ENCODE measurements at regions not wholly inside any gene's neighbourhood (a gene's known extent, or its start where the extent isn't known, plus 50 kb on each side); places are given as distances from the start of the nearest gene placed in this dataset.
A peak's percentile ranks its signal among the peaks of the same experiment; 100 is the strongest.

GRCh38 chr9:110114859-110115201 is 93.1 kb downstream of the C9orf152 start:
- H3K9me2 ChIP-seq (replicated peaks; ENCODE audit: insufficient read depth), result no peaks in the 10 kb centered on the region
- 45% methylated on average over 7 of the region's 7 CpGs for WGBS (ENCODE audit: low lambda C conversion rate, missing lambda C conversion rate)
- peak overlapping the region; percentile 43 for H3K4me2 ChIP-seq
- H2AFZ ChIP-seq, result no peak overlapping the region
- no peak overlapping the region for H3K4me3 ChIP-seq
- H3K27ac ChIP-seq, result peak overlapping the region; percentile 70
- no peaks in the 10 kb centered on the region for H4K20me1 ChIP-seq (ENCODE audit: insufficient read depth, poor library complexity, severe bottlenecking)
- TF ChIP-seq EZH2 (IDR thresholded peaks at IDR 0.05; ENCODE audit: borderline replicate concordance) (no peak), EZH2phosphoT487 (IDR thresholded peaks at IDR 0.05; ENCODE audit: low read depth, severe bottlenecking, unreplicated experiment) (no peak), CTCF (IDR thresholded peaks at IDR 0.05; ENCODE audit: poor library complexity) (no peak)
- no peaks in the 10 kb centered on the region for H3K36me3 ChIP-seq (replicated peaks; ENCODE audit: insufficient read depth, low read depth)
- no peaks in the 10 kb centered on the region for H3K27me3 ChIP-seq
- peaks cover 15% of the 10 kb centered on the region for H3K4me1 ChIP-seq (ENCODE audit: insufficient read depth)
- no peak for DNase-seq (ENCODE audit: low spot score)
- no peaks in the 10 kb centered on the region for H3K79me2 ChIP-seq
- H3K9me3 ChIP-seq (ENCODE audit: low read depth), result no peaks in the 10 kb centered on the region

- H3K4me3 ChIP-seq, result no peak overlapping the region
- H3K79me2 ChIP-seq, result no peaks in the 10 kb centered on the region
- no peak overlapping the region for H2AFZ ChIP-seq
- H3K4me2 ChIP-seq, result peak overlapping the region; percentile 43
- H3K4me1 ChIP-seq (ENCODE audit: insufficient read depth), result peaks cover 15% of the 10 kb centered on the region
- H3K27me3 ChIP-seq, result no peaks in the 10 kb centered on the region
- no peaks in the 10 kb centered on the region for H3K9me3 ChIP-seq (ENCODE audit: low read depth)
- 81% methylated on average over 7 of the region's 7 CpGs for WGBS (ENCODE audit: low lambda C conversion rate, missing lambda C conversion rate)
- no peak for TF ChIP-seq EZH2 (IDR thresholded peaks at IDR 0.05; ENCODE audit: borderline replicate concordance)
- TF ChIP-seq EZH2phosphoT487 (IDR thresholded peaks at IDR 0.05; ENCODE audit: low read depth, severe bottlenecking, unreplicated experiment), result no peak
- no peak for TF ChIP-seq CTCF (IDR thresholded peaks at IDR 0.05; ENCODE audit: poor library complexity)
- H3K36me3 ChIP-seq (replicated peaks; ENCODE audit: insufficient read depth, low read depth), result no peaks in the 10 kb centered on the region
- no peaks in the 10 kb centered on the region for H4K20me1 ChIP-seq (ENCODE audit: insufficient read depth, poor library complexity, severe bottlenecking)
- no peaks in the 10 kb centered on the region for H3K9me2 ChIP-seq (replicated peaks; ENCODE audit: insufficient read depth)
- peak overlapping the region; percentile 70 for H3K27ac ChIP-seq
- DNase-seq (ENCODE audit: low spot score), result no peak
Observed at GRCh38 chr9:110115341-110115820, 92.6 kb downstream of the C9orf152 start.

GRCh38 chr9:110115826-110116542 is 92.0 kb downstream of the C9orf152 start:
- no peaks in the 10 kb centered on the region for H4K20me1 ChIP-seq (ENCODE audit: insufficient read depth, poor library complexity, severe bottlenecking)
- 88% methylated on average over 14 of the region's 14 CpGs for WGBS (ENCODE audit: low lambda C conversion rate, missing lambda C conversion rate)
- no peaks in the 10 kb centered on the region for H3K27me3 ChIP-seq
- no peaks in the 10 kb centered on the region for H3K9me3 ChIP-seq (ENCODE audit: low read depth)
- no peaks in the 10 kb centered on the region for H3K36me3 ChIP-seq (replicated peaks; ENCODE audit: insufficient read depth, low read depth)
- no peaks in the 10 kb centered on the region for H3K79me2 ChIP-seq
- no peak overlapping the region for H3K4me3 ChIP-seq
- no peak for TF ChIP-seq CTCF (IDR thresholded peaks at IDR 0.05; ENCODE audit: poor library complexity)
- no peak for TF ChIP-seq EZH2phosphoT487 (IDR thresholded peaks at IDR 0.05; ENCODE audit: low read depth, severe bottlenecking, unreplicated experiment)
- TF ChIP-seq EZH2 (IDR thresholded peaks at IDR 0.05; ENCODE audit: borderline replicate concordance), result no peak
- H2AFZ ChIP-seq, result no peak overlapping the region
- no peak overlapping the region for H3K4me2 ChIP-seq
- H3K4me1 ChIP-seq (ENCODE audit: insufficient read depth), result peaks cover 15% of the 10 kb centered on the region
- H3K27ac ChIP-seq, result peak overlapping the region; percentile 70
- DNase-seq (ENCODE audit: low spot score), result no peak
- H3K9me2 ChIP-seq (replicated peaks; ENCODE audit: insufficient read depth), result no peaks in the 10 kb centered on the region

All from hepatocyte (in vitro differentiated cells).